Activated naive CD8-positive, alpha-beta T cell treated with anti-CD3 and anti-CD28 coated beads, Interleukin-2, amount 10 ng/mL, durations not matched to agents 7 days and 5 days (primary cell): ENCODE measurements at regions not wholly inside any gene's neighbourhood (a gene's known extent, or its start where the extent isn't known, plus 50 kb on each side); places are given as distances from the start of the nearest gene placed in this dataset.

Experiments
- ATAC-seq: fragments of 150-1000 bp; cut with Tn5 transposase; one replicate; pipeline ENCODE4 v1.10.0; 2021; ENCODE audit warnings: low read depth, moderate library complexity
- POLR2A ChIA-PET: fragments of 350-600 bp; sonication (Branson Sonifier 250); formaldehyde crosslinking; loops from one replicate; lab custom pipeline; 2021; ENCODE audit warnings: antibody characterized with exemption; lab: Charles Lee
- DNase-seq: peaks from one replicate; pipeline ENCODE4 v3.0.0; 2021
- H3K27ac Mint-ChIP-seq: one replicate; pipeline ENCODE4 v1.8.0; 2022; ENCODE audit warnings: mild to moderate bottlenecking, mixed read lengths
- H3K27me3 Mint-ChIP-seq: one replicate; pipeline ENCODE4 v1.8.0; 2022; ENCODE audit warnings: mild to moderate bottlenecking, moderate library complexity, mixed read lengths
- H3K36me3 Mint-ChIP-seq: one replicate; pipeline ENCODE4 v1.8.0; 2021; ENCODE audit warnings: mild to moderate bottlenecking, mixed read lengths
- H3K4me1 Mint-ChIP-seq: one replicate; pipeline ENCODE4 v1.8.0; 2021; ENCODE audit warnings: mixed read lengths
- H3K4me3 Mint-ChIP-seq: one replicate; pipeline ENCODE4 v1.8.0; 2022; ENCODE audit warnings: mild to moderate bottlenecking, moderate library complexity, mixed read lengths
- H3K9me3 Mint-ChIP-seq: one replicate; pipeline ENCODE4 v1.8.0; 2021; ENCODE audit warnings: mixed read lengths

DNA sequence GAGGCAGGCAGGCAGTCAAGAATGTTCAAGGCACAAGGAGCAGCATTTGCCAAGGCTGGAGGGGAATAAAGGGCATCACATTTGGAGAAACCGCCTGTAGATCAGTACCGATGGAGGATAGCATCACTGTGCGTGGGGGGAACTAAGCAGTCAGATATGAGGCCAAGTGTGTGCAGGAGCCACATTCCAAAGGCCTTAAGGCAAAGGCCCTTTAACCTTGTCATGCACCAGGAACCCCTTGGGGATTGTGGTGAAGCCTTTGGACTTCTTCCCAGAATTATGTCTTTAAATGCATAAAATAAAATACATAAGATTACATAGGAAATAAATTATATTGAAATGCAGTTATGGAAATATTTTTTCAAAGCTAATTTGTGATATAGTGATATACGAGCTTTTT, 532.1 kb downstream of the BUD13 start:
- Mint-ChIP-seq H3K27me3 (peaks cover 1% of the 10 kb centered on the region), H3K9me3 (no peaks in the 10 kb centered on the region), H3K4me3 (no peak overlapping the region), H3K36me3 (no peaks in the 10 kb centered on the region), H3K27ac (no peak overlapping the region), H3K4me1 (no peaks in the 10 kb centered on the region)
- no peak for DNase-seq
- POLR2A ChIA-PET: no interaction called here
- ATAC-seq: no peak

DNA sequence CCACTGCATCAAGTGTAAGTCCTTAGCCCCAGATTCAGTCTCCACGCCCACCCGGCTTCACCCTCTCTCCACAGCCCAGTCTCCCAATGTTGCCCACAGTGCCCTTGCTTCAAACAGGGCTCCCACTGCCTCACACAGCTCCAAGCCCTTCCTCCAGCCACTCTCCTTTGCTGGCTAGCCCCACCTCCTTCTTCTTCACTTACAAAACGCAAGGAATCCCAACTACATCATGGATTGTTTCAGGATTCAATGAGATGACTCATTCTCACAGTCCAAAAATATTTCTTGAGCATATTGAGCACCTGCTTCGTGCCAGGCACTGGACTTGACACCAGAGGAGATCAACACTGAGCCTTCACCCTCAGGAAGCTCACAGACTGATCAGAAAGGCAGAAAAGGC, 533.5 kb downstream of the BUD13 start:
- no peaks in the 10 kb centered on the region for H3K9me3 Mint-ChIP-seq
- no peaks in the 10 kb centered on the region for H3K4me1 Mint-ChIP-seq
- ATAC-seq: no peak
- no peaks in the 10 kb centered on the region for H3K36me3 Mint-ChIP-seq
- H3K27ac Mint-ChIP-seq: no peak overlapping the region
- peaks cover 1% of the 10 kb centered on the region for H3K27me3 Mint-ChIP-seq
- H3K4me3 Mint-ChIP-seq: no peak overlapping the region
- no peak for DNase-seq
- POLR2A ChIA-PET: no interaction called here

DNA sequence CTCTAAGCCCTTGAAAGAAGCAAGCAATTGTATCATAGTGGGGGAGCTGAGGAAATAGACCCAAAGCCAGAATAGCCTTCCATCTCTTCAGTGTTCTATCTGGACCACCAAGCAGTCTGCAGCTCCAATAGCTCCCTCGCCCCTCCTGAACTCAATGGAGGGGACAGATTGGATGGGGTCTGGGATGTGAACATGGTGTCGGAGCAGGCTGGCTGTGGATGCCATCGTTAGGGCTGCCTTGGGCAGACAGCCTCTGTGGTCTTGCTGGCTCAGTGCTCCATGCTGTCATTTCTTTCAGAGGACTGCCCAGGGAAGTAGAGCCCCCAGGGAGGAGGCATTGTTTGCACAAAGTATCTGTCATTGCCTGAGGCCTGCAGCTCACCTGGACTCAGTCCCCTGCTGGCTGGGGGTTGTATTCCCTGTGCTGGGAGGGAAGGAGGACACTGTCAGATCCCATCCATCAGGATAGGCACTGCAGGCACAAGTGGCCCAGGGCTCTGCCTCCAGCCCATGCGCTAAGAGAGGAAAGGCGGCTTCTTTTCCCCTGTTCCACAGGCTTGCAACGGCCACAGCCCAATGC, 537.7 kb downstream of the BUD13 start:
- H3K36me3 Mint-ChIP-seq: no peaks in the 10 kb centered on the region

DNA sequence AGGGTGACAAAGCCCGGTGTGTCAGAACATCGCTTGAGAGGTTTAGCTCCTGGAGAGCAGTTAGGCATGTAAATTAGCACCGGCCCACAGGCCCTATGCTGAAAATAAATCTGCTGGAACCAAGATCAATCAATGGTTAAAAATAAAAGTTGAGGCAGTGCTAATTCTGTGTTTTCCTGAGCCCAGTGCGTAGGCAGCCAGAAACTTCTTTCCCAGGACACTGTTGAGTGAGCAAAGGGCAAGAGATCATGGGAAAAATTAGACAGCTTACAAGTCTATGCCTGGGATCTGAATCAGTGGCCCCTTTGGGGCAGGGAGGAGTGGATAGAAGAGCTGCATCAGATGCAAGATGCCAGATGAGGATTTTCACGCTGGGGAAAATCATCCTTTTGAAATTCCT, 539.2 kb downstream of the BUD13 start:
- POLR2A ChIA-PET: no interaction called here
- H3K27me3 Mint-ChIP-seq: peaks cover 3% of the 10 kb centered on the region

More for the DNA sequence above, 537.7 kb downstream of the BUD13 start:
- POLR2A ChIA-PET: no interaction called here
- no peaks in the 10 kb centered on the region for H3K9me3 Mint-ChIP-seq
- H3K4me3 Mint-ChIP-seq: no peak overlapping the region
- peaks cover 1% of the 10 kb centered on the region for H3K27me3 Mint-ChIP-seq
- no peak for DNase-seq
- ATAC-seq: no peak
- no peak overlapping the region for H3K27ac Mint-ChIP-seq
- H3K4me1 Mint-ChIP-seq: no peaks in the 10 kb centered on the region

DNA sequence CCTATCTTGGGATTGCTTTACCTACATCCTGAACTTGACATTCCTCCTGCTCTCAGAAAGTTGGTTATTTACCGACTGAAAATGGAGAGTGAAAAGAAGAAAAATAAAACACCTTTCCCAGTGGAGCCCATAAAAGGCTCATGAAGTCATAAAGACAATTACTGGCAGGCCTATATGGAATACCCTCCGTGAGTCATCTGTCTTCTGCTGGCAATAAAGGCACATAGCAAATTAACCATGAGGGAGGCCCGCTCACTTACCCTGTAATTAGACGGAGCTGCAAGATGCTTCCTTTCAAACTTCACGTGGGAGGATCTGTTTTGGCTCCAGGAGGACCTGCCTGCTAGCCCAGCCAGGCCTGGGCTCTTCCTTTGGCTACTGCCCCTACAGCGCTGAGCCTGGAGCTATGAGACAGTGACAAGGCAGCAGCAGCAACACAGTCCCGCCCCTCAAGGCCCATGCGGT, 540.4 kb downstream of the BUD13 start:
- Mint-ChIP-seq H3K4me1 (no peaks in the 10 kb centered on the region), H3K4me3 (no peak overlapping the region), H3K36me3 (no peaks in the 10 kb centered on the region), H3K27ac (no peak overlapping the region), H3K9me3 (no peaks in the 10 kb centered on the region), H3K27me3 (peaks cover 3% of the 10 kb centered on the region)
- POLR2A ChIA-PET: no interaction called here
- no peak for DNase-seq
- ATAC-seq: no peak

More for the DNA sequence above, 539.2 kb downstream of the BUD13 start:
- Mint-ChIP-seq H3K4me1 (no peaks in the 10 kb centered on the region), H3K4me3 (no peak overlapping the region), H3K36me3 (no peaks in the 10 kb centered on the region), H3K27ac (no peak overlapping the region), H3K9me3 (no peaks in the 10 kb centered on the region)
- ATAC-seq (no peak), DNase-seq (no peak)

DNA sequence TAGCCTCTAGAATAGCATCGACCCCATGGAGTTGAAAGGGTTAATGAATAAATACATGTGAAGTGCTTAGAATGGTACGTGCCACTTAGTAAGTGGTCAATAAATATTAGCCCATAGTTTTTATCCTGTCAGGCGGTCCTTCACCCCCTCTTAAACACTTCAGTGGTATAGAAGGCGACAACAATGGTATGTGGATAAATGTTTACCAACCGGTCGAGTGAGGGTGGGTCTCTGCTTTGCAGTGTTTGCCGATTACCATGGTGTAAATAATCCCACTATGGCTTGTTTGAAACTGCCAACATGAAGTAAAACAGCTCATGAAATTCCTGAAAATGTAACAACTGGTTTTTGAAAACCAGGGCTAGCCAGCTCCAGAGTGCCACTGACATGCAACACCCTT, 541.2 kb downstream of the BUD13 start:
- DNase-seq (no peak), ATAC-seq (no peak)
- POLR2A ChIA-PET: no interaction called here
- Mint-ChIP-seq H3K9me3 (no peaks in the 10 kb centered on the region), H3K4me1 (no peaks in the 10 kb centered on the region), H3K27me3 (peaks cover 1% of the 10 kb centered on the region), H3K4me3 (no peak overlapping the region), H3K36me3 (no peaks in the 10 kb centered on the region), H3K27ac (no peak overlapping the region)

DNA sequence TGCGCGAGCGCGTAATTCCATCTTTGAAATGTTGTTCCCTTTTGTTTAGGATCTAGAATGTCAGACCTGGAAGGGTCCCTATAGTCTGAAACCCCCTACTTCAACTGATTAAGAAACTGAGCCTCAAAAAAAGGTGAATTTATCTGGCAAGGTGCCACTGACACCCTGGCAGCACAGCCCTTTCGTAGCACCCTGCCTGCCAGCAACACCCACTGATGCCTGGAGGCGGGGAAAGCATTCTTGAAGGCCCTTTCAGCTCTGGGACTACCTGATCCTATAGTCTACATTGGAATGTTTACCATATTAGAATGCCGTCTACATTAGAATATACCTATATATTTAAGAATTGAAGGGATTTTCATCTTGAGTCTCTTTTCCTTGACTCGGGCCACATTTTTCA, 542.3 kb downstream of the BUD13 start:
- Mint-ChIP-seq H3K36me3 (no peaks in the 10 kb centered on the region), H3K27ac (no peak overlapping the region), H3K9me3 (no peaks in the 10 kb centered on the region), H3K4me3 (no peak overlapping the region), H3K27me3 (peaks cover 1% of the 10 kb centered on the region), H3K4me1 (no peaks in the 10 kb centered on the region)
- no peak for ATAC-seq
- POLR2A ChIA-PET: no interaction called here
- DNase-seq: no peak

DNA sequence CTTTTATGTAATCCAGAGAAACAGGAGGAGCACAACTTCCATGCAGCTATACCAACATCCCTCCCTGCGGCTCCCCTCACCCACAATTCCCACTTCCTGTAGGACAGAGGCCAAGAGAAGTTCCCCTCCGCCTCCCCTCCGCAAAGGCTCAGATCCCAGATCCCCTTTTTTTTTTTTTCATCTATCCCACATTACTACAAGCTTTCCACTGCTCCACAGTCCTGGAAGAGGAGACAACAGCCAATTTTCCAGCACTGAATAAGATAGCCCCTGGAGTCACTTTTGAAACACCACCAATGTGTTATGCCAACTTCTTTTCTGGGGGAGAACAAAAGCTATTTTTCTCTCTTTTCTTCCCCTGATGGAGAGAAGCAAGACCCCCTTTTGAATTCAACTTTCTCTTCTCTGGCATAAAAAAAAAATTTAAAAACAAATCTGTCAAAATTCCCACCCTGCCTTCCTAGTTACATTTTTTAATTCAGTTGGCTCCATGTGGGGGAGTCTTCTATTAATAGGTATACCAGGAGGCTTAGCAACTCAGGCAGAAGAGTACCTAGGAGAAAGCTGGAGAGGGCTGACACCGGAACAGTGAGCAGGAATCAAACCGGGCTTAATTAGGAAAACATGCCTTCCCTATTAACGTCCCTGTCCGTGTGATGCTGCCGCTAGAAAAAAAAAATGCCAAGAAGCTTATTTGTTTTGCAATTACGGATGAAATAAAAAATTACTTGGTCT, 543.4 kb downstream of the BUD13 start:
- POLR2A ChIA-PET: no interaction called here
- Mint-ChIP-seq H3K27ac (no peak overlapping the region), H3K4me1 (no peaks in the 10 kb centered on the region), H3K36me3 (no peaks in the 10 kb centered on the region), H3K4me3 (no peak overlapping the region), H3K9me3 (no peaks in the 10 kb centered on the region), H3K27me3 (peaks cover 1% of the 10 kb centered on the region)
- no peak for DNase-seq
- ATAC-seq: no peak

DNA sequence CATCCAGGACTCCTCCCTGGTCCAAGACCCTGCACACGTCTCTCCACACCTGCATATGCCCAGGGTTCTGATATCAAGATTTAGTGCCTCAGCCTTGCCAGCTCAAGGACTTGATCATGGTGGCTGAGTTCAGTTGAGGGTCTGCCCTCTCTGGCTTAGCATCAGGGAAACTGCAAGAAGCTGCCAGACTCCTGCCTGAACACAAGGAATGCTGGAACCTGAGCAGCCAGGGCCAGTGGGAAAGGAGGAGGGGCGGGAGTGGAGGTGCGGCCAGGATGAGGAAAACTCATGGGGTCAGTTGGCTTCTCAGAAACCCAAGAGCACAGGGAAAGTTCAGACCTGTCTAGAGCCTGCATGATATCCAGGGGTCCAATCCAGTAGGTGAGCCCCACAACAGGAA, 546.1 kb downstream of the BUD13 start:
- POLR2A ChIA-PET: no interaction called here
- no peak for ATAC-seq
- Mint-ChIP-seq H3K9me3 (no peaks in the 10 kb centered on the region), H3K4me3 (no peak overlapping the region), H3K36me3 (no peaks in the 10 kb centered on the region), H3K27me3 (peaks cover 1% of the 10 kb centered on the region), H3K27ac (no peak overlapping the region), H3K4me1 (no peaks in the 10 kb centered on the region)
- DNase-seq: no peak

DNA sequence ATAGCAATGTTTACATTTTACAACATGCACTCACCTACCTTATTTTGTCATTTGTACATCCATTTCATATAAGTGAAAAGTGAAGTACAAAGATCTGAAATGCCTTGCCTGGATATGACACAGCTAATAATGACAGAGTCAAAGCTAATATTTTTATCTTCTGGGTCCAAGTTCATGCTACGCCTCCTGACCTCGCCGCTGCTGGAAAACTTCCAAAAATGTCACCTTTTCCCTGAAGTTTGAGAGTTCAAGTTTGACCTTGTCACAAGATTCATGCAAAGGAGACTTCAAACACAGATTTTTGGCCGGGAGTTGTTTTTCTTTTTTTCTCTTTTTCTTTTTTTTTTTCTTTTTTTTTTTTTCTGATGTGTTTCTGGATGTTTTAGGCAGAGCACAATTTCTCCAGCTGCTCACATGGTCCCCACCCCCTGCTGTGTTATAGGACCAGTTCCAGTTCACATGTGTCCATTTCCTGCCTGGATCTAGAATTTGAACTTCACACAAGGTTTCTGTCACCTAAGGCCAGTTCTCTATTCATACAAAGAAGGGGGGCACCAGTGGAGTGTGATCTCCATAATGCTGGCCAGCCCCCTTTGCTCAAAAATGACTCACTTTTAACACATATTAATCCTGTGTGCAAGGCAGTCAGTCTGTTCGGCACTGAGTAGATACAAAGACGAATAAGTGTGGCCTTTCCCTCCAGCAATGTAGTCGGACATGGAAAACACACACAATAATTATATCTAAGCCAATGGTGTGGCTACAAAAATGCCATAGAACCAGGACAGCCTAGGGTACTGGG, 546.8 kb downstream of the BUD13 start:
- Mint-ChIP-seq H3K27me3 (peaks cover 1% of the 10 kb centered on the region), H3K4me3 (no peak overlapping the region), H3K4me1 (no peaks in the 10 kb centered on the region), H3K36me3 (no peaks in the 10 kb centered on the region), H3K27ac (no peak overlapping the region), H3K9me3 (no peaks in the 10 kb centered on the region)
- no peak for DNase-seq
- POLR2A ChIA-PET: no interaction called here
- no peak for ATAC-seq

DNA sequence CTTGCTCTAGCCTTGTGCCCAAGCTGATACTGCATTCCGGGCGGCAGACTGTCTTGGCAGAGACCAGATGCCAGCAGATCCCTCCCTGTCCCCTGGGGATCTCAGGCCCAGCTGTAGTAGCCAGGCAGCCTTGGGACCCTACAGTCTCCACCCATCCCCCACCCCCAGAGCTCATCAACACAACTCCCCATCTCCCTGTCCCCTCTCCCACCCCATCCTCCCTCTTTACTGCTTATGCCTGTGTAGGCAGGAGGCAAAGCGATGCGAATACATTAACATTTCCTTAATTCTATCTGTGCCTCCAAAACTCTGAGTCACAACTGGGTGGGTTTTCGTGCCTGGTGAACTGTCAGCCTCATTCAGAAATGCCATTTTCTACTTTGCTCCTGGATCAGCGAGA, 547.6 kb downstream of the BUD13 start:
- Mint-ChIP-seq H3K27ac (no peak overlapping the region), H3K4me3 (no peak overlapping the region), H3K4me1 (no peaks in the 10 kb centered on the region), H3K27me3 (peaks cover 1% of the 10 kb centered on the region), H3K9me3 (no peaks in the 10 kb centered on the region), H3K36me3 (no peaks in the 10 kb centered on the region)
- ATAC-seq (no peak), DNase-seq (no peak)
- POLR2A ChIA-PET: no interaction called here

DNA sequence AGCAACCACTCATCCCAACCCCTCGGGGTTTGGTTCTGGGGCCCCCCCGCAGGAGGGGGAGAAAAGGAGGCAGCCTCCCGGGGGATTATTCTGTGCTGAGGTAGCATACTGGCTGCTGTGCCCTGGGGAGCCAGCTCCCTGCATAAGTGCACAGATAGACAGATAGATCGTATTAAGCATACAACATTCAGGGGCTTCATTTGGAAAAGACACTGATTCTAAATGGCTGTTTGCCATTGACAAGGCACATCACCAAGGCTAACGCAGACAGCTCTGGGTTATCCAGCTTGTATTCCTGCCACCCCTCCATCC, 547.9 kb downstream of the BUD13 start:
- Mint-ChIP-seq H3K4me1 (no peaks in the 10 kb centered on the region), H3K4me3 (no peak overlapping the region), H3K36me3 (no peaks in the 10 kb centered on the region), H3K27me3 (peaks cover 1% of the 10 kb centered on the region), H3K9me3 (no peaks in the 10 kb centered on the region), H3K27ac (no peak overlapping the region)
- no peak for DNase-seq
- no peak for ATAC-seq
- POLR2A ChIA-PET: no interaction called here

DNA sequence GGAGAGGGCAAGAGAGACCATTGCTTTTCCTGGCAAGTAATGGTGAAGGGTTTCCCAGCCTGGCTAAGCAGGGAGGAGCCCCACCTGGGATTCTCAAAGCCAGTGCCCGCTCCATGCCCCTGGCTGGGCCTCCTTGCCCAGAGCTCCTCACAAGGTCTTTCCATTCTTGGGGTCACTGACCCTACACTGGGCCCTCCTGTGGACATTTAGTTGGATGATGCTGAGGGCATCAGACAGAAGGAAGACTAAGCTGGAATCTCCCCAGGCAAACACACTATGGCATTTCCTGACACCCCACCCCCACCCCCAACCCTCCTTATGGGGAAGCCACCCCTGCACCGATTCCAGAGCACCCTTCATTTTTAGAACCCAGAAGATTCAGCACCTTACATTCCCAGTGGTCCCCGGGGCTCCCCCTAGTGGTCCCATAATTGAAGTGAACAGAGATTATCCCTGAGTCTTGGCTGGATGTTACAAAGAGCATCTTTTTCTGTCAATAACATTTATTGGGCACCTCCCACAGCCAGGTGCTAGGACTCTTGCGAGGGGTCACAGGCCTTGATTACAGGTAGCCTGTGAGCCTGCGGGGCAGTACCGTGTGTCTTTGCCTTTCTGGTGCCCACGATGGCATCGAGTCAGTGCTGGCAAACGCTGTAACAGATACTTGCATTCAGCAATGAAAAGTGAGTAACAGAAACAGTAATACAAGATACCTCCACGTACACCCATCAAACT, 548.5 kb downstream of the BUD13 start:
- H3K4me1 Mint-ChIP-seq: no peaks in the 10 kb centered on the region
- no peak overlapping the region for H3K4me3 Mint-ChIP-seq

More for the DNA sequence above, 548.5 kb downstream of the BUD13 start:
- POLR2A ChIA-PET: no interaction called here
- Mint-ChIP-seq H3K36me3 (no peaks in the 10 kb centered on the region), H3K27ac (no peak overlapping the region), H3K27me3 (peaks cover 1% of the 10 kb centered on the region), H3K9me3 (no peaks in the 10 kb centered on the region)
- peak; percentile 37 for DNase-seq
- no peak for ATAC-seq
